ENCODE measurements at regions not wholly inside any gene's neighbourhood (a gene's known extent, or its start where the extent isn't known, plus 50 kb on each side); places are given as distances from the start of the nearest gene placed in this dataset.

DNA sequence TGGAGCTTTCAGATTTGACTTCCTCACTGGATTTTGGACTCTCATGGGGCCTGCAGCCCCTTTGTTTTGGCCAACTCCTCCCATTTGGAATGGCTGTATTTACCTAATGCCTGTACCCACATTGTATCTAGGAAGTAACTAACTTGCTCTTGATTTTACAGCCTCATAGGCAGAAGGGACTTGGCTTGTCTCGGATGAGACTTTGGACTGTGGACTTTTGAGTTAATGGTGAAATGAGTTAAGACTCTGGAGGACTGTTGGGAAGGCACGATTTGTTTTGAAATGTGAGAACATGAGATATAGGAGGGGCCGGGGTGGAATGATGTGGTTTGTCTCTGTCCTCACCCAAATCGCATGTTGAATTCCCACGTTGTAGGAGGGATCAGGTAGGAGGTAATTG, 233.4 kb upstream of the GALNT5 start:
- no peak for TF ChIP-seq POLR2A (IDR thresholded peaks at IDR 0.05; ENCODE audit: low read length)
- TF ChIP-seq GATA1 (IDR thresholded peaks at IDR 0.05; ENCODE audit: low read depth, low read length), result no peak

Measured in erythroblast (primary cell).